ENCODE measurements at regions not wholly inside any gene's neighbourhood (a gene's known extent, or its start where the extent isn't known, plus 50 kb on each side); places are given as distances from the start of the nearest gene placed in this dataset.

DNA sequence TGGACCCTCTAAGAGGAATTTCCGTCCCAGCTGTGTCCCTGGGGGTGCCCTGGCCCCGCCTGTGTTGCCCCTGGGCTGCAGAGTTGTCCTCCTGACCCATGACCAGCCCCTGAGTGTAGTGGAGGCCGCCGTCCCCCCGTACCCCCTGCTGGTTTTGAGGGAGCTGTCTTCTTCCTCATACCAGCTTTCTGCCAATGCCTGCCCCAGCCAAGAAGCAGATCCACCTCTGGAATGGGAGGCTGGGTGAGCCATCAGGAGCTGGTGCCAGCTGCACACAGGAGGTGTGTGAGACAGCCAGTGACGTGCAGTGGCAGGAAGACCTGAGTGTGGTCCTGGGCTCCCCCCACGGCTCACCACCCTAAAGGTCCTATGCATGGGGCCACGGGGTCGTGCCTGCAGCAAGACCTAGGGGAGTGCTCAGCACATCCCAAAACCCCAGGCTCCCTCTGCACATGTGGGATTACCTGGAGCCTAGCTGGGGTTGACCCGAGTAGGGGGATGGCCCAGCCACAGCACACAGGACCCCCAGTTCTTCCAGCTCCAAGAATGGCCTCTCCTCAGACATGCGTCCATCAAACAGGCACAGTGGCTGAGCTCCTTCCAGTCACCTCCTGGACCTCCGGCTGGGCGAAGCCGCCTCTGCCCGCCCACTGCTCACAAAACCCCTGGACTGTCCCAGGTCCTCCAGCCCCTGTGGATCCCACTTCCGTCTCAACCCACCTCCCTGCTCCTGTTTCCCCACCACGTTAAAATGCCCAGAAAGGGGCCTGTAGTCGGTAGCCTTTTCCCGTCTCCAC is 647.6 kb downstream of the BRD1 start:
- no peak for DNase-seq

DNA sequence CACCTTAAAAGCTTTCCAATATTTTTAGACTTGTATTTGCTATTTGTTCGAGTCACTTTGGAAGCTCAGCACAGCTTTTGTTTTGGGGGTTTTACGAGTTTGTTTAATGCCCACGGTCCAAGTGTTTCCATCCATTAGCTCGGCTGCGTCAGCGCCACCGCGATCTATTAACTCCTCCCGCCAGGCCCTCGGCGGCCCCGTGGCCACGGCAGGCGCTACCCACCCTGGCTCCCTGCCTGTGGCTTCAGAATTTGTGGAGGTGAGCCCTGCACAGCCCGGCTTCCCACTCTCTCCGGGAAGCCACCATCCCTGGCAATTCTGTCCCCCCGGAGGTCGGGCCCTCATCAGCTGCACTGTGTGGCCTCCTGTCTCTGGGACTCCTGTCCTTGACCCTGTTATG is 648.5 kb downstream of the BRD1 start:
- DNase-seq = no peak

DNA sequence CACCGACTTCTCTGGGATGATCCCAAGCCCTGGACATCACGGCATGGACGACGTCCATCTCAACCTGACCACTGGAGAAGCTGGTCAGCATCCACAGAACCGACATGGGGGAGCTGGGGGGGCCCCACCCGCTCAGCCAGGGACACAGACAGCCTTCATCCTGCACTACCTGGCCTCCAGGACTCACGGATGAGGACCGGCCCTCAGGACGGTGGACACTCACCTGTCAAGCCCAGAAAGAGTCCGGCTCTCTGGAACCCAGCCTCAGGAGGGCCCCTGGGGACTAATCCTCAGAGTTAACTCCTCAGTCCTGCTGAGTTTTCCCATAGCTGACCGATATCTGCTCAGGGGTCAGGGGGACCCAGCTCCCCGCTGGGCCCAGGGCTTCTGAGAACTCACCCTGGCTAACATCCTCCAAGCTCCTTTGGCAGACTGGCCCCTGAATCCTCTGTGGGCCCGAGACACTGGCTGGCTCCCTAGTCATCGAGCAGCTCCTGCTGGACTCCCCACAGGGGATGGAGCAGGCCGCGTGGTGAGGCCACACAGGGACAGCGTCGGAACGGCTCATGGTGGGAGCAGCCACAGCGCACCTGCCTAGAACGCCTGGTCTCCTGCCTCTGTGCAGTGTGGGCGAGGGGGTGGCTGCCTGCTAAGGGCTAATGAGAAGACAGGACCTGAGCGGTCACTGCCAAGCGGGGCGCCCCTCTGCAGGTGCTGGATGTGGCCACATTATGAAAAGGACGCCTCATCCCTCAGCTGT is 649.2 kb downstream of the BRD1 start:
- DNase-seq = no peak

DNA sequence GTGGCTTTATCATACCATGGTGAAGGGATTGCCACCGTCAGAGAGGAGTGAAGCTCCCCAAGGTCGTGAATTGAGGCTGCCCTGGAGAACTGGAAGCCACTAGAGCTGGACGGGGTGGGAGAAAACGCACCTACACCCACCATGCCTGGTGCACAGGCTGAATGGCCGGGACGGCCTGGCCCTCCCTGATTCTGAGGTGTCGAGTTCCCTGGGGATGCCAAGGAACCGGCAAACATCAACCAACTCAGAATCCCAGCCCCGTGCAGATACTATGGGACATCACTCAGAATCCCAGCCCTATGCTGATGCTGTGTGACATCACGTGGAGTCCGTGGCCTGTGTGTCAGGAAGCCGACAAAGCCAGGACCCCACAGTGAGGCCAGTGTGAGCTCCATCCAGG is 650.0 kb downstream of the BRD1 start:
- DNase-seq = no peak

DNA sequence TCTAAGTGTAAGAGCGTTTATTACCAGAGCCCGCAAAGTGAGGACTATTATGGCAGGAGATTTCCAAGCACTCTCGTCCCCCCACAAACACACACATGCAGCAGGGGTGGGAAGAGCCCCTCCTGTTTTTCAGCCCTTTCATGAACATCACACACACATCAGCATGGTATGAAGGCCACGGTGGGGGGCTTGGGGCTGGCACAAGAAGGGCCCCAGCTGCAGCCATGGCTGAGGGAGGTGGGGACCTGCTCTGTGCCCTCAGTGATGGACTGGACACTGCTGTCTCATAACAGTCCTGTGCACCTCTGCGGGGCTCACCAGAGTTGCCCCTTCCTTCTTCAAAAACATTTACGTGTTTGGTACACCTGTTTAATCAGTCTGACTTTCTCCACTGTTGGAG is 650.7 kb downstream of the BRD1 start:
- no peak for DNase-seq

DNA sequence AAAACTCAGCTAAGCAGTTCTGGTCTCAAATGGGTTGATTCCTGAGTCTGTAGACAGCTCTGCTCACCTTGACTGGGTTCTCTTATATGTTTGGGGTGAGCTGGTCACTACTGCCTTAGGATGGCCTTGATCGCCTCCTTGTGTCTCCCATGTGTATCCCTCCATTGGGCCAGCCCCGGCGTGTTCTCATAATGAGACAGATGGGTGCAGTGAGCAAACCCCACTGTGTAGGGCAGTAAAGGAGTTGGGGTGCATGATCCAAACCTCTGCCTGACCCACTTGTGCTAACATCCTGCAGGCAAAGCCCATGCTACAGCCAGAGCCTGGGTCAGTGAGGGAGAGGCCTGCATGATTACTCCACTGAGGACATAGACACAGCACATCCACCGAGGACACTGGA is 657.6 kb downstream of the BRD1 start:
- DNase-seq = no peak

DNA sequence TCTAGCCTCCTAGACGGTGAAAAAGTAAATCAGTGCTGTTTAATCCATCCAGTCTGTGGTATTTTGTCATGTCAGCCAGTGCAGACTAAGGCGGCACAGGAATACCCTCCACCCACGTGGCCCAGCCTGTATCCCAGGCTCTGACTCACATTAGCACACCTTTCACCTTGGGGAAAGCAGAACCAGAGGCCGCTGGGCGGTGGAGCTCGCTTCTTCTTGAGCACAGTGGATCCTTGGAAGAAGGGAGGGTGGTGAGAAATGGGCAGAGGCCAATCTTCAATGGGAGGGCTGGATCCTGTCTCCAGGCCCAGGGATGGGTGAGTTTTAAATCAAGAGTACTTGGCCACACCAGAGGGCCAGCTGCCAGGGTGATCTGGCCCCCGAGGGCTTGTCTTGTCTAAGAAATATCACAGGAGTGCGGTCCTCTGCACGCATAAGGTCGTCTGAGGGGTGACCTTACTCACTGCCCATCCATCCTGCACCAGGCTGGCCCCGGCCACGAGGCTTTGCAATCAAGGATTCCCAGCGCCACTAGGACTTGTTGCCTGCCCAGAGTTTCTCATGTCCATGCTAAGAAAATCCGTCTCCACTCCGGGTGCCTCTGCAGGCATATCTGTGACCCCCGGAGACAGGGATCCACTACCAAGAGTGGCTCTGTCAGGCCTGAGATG is 658.5 kb downstream of the BRD1 start:
- no peak for DNase-seq

DNA sequence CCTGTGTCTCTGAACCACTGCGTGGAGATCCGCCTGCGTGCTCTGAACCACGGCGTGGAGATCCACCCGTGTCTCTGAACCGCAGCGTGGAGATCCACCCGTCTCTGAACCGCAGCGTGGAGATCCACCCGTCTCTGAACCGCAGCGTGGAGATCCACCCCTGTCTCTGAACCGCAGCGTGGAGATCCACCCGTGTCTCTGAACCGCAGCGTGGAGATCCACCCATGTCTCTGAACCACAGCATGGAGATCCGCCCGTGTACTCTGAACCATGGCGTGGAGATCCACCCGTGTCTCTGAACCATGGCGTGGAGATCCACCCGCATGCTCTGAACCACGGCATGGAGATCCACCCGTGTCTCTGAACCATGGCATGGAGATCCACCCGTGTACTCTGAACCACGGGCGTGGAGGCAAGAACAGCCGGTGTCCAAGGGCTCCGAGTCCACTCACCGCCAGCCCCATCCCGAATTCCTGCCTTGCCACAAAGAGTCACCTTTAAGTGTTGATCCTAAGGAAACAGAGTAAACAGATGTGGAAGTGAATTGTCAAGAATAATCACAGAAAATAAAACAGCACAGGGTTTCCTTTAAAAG is 659.4 kb downstream of the BRD1 start:
- DNase-seq = no peak

DNA sequence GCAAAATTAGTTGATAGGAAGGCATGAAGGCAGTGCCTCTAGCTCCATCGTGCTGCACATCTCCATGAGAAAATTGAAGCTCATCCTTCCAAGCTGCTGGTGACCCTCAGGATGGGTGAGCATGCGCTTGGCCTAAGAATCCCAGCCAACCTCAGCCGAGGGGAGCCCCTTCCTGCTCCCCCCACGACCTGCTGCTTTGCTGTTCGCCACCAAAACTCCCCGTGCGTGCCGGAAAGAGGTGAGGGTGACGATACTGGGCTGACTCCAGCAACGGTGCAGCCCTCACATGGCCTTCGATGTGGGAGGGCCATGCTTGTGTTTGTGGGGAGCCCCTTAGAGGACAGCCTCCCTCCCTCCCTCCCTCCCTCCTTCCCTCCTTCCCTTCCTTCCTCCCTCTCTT is 660.9 kb downstream of the BRD1 start:
- DNase-seq = no peak

DNA sequence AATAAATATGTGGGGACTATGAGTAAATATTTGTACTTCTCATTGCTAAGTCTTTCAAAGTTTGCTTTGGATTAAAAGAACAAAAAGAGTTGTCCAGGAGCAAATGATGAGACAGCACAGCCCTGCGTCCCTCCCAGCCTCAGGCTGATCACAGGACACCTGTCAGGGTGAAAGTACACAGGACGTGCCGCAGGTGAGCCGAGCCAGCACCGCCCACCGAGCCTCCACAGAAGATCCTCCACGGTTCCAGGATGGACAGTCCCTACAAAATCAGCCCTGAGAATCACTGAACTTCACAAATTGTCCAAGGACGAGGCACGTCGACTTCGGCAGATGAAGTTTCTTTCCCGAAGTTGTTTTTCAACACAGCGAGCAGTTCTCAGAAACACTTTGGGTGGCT is 661.5 kb downstream of the BRD1 start:
- DNase-seq = no peak

DNA sequence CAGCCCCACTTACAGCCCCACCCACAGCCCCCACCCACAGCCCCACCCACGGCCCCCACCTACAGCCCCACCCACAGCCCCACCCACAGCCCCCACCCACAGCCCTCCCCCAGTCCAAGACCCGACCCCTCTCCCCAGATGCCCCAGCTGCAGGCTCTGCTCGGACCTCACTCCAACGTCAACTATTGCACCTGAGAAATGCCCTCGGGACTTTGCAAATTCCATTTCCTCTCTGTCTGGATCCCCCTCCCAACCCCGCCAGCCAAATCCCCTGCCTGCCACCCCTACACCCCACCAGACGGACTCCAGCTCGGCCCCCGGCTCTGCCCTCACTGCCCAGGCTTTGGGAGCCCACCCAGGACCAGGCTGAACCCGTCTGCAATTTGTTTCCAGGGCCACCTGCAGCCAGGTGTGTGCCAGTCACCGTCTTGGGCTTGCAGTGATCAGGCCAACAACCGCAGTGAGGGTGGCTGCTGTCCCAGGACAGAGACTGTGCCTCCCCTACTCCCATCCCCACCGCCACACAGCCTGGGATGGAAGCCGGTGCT is 662.8 kb downstream of the BRD1 start:
- DNase-seq = no peak

DNA sequence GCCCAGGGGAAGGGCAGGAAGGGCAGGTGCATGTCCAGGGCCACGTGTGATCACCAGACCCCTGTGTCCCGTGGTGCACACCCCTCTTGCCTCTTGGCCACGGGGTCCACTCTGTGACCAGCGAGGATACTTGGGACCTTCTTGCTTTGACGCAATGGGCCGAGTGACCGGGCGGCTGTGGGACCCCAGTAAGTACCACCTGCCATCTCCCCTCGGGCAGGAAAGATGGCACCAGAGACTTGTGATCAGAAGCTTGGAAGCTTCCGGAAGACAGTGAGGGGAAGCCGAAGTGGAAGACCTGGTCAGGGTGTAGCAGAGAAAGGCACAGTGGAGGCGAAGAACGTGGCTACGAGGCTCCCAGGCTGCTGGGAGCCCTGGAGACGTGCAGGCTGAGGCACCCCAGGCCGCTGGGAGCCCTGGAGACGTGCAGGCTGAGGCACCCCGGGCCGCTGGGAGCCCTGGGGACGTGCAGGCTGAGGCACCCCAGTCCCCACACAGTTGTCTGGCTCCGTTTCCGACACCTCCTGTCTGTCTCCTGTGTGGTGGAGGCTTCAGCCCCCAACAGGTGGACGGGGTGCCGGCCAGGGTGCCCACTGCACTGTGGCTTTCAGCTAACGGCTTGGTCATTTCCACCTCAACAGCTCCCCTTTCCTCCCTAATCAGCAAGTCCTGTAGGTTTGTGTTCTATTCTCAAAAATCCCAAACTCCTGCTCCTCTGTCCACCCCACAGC is 663.5 kb downstream of the BRD1 start:
- no peak for DNase-seq

DNA sequence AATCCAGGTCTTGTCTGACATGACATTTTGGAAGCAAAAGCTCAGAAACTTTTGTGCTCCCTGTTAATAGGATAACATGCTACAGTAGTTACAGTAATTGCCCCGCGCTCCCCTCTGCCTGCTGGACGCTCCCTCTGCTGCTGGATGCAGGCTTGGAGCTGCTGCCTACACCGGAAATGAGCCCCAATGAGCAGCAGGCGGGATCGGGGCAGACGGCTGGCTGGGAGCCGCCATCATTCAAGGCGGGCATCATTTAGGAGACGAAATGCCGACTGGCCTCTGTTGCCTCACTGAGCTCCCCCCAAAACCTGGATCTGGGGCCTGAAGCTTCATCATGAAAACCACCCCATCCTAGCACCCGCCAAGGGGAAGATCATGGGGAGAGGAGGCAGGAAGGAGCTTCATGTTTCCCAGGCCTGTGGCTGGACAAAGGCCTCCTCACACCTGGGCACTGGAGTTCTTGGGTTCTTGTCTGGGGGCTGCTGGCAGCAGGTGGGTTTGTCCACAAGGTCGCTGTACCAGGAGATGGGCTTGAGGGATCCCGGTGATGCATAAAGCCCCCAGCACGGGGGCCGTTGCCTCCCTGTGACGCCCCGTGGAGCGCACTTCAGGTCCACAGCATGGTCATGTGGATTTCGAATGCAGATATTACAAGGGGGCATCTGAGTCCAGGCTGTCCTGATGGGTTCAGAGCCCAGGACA is 664.3 kb downstream of the BRD1 start:
- no peak for DNase-seq

DNA sequence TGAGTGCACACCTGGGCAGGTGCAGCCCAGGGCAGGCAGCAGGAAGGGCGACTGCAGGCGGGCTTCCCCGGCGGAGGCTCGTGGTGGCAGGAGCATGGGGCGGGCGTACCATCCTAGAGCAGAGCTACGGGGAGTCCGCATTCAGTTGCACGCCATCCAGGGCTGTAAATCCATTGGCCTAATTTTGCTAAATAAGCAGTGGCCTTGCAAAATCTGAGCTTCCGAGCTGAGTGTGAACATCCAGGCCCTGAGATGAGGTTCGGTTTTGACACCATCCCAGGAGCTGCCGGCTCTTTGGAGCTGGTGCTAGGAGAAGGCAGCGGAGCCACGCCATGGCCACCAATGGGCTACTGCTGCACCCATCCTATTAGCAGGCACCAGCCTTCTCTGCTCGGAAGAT is 664.8 kb downstream of the BRD1 start:
- no peak for DNase-seq

DNA sequence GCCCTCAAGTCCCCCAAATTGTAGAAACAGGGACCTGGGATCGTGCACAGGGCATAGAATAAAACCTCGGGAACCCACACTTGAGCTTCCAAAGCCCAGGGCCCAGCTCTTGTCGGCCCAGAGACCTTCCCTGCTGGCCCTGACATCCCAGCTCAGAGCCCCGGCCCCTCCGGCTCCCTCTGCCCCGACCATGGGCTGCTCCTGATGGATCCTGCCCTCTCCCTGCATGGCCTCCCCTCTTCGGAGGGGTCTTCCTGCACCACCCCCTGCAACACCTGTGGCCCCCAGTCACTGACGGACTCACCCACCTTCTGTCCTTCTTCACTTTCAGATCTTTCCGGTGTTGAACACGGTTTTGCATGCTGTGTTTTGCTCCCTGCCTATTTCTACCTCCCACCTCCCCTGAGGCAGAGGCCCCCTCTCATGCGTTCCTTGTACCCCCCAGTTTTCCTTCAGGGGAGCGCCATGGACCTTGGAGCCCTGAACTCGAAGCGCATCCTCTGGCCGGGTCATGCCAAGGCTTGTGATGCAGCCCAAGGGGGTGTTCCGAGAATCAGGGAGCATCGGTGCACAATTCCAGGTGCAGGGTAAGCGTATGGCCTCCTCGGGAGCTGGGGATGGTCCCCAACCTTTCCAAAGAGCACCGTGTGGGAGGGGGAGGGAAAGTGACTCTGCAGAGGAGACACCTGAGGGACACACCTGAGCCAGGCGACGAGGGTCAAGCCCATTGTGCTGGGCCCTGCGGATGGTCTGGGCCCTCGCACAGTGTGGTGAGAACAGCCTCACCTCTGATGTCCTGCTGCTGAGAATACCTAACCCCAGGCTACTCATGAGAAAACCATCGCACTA is 666.4 kb downstream of the BRD1 start:
- DNase-seq = no peak

DNA sequence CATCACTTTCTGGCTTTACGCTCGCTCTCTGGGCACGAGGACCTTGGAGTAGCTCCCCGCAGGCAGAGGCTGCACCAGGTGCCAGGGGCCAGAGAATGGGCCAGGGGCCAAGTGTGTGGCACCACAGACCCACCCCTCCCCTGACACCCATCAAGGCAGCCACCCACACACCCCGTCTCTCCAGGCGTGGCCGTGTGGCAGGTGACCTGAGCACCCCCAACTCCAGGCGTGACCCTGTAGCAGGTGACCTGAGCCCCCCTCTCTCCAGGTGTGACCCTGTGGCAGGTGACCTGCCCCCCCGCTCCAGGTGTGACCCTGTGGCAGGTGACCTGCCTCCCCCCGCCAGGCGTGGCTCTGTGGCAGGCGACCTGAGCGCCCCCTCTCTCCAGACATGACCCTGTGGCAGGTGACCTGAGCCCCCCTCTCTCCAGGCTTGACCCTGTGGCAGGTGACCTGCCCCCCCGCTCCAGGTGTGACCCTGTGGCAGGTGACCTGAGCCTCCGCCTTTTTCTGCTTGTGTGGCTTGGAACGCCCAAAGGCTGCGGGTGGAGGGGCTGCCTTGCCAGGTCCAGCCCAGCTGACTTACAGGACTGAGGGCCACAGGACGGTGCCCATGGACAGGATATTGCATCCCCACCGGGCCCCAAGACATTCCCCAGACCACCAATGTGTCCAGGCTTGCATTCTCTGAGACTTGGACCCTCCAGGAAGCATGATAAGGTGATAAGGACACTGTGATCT is 667.2 kb downstream of the BRD1 start:
- DNase-seq = no peak

DNA sequence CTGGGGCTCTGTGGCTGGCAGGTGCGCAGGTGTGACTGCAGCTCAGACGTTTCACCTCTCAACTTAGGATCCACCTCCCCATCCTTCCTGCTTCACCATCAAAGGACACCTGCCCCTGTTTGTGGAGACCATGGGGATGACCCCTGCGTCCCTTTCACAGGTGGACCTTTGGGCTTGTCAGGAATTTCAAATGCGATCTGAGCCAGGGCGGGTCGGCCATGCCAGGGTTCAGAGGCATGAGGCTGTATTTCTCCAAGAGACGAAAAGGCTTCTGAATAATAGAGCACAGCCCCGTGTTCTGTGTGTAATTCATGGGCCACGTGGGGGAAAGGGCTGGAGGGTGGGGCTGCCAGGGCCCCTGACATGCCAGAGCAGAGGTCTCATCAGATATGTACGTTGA is 668.0 kb downstream of the BRD1 start:
- DNase-seq = no peak

DNA sequence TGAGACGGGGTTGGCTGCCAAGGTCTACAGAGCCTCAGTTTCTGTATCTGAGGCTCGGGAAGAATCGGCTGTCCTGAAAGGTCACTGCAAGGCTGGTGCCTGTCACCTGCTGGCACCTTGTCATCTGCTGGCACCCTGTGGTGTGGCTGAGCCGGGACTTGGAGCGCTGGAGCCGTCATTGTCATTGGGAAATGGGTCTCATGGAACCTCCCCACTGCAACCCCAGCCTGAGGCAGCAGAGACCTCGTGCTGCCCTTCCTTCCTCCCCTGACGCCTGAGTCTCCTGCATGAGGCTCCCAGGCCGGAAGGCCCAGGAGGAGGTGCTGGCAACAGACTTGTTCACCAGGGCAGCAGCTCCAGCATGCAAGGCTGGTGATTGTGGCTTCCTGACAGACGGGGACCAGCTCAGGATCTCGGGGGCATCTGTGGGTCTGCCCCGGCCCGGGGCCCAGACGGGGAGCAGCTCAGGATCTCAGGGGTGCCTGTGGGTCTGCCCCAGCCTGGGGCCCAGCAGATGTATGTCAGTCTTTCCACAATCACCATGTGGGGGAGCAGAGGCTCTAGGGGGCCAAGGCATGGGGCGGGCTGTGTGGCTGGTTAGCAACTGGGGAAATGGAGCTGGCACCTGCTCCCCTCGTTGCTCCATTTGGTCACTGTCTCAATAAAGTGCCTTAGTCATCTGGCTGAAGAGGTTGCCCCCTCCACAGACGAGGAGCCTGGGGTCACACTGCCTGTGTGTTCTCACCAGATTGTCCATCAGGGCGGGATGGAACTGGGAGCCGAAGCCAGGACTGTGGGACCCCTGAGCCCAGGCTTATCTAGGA is 668.7 kb downstream of the BRD1 start:
- DNase-seq = no peak

Data from NCI-H345 (cell line).